Retina (tissue), 1 donor: ENCODE measurements at regions not wholly inside any gene's neighbourhood (a gene's known extent, or its start where the extent isn't known, plus 50 kb on each side); places are given as distances from the start of the nearest gene placed in this dataset.
"Not testable (repeated sequence)": the region's sequence is repeated elsewhere in the genome, so short reads cannot be mapped to it uniquely, and the experiment has no call there.

Source experiments
- DNase-seq: peaks from one replicate; pipeline ENCODE4 v3.0.0-alpha.2; 2016

GRCh38 chr4:128758314-128758922 is 51.1 kb upstream of the JADE1 start:
- DNase-seq = no peak

- peak; percentile 10 for DNase-seq
These were observed 51.8 kb upstream of the JADE1 start for GRCh38 chr4:128757712-128758111.

- no peak for DNase-seq
These were observed 58.1 kb upstream of the JADE1 start for GRCh38 chr4:128751354-128751753.

- DNase-seq = not testable (repeated sequence)
These were observed 67.8 kb upstream of the JADE1 start for GRCh38 chr4:128741748-128742147.

GRCh38 chr4:128737098-128737513 is 72.4 kb upstream of the JADE1 start:
- no peak for DNase-seq

GRCh38 chr4:128735714-128736113 is 73.8 kb upstream of the JADE1 start:
- DNase-seq = no peak

- no peak for DNase-seq
These were observed 81.3 kb upstream of the JADE1 start for GRCh38 chr4:128728190-128728589.

- DNase-seq = no peak
These were observed 81.8 kb upstream of the JADE1 start for GRCh38 chr4:128727658-128728057.

GRCh38 chr4:128725405-128726055 is 84.0 kb upstream of the JADE1 start:
- no peak for DNase-seq

- no peak for DNase-seq
These were observed 86.6 kb upstream of the JADE1 start for GRCh38 chr4:128722911-128723310.

- DNase-seq = no peak
These were observed 87.6 kb upstream of the JADE1 start for GRCh38 chr4:128721896-128722295.

GRCh38 chr4:128720270-128720669 is 89.2 kb upstream of the JADE1 start:
- DNase-seq = no peak

GRCh38 chr4:128718768-128719167 is 90.7 kb upstream of the JADE1 start:
- no peak for DNase-seq

- DNase-seq = no peak
These were observed 93.2 kb upstream of the JADE1 start for GRCh38 chr4:128716338-128716737.

GRCh38 chr4:128715616-128716015 is 93.9 kb upstream of the JADE1 start:
- no peak for DNase-seq

GRCh38 chr4:128711361-128711760 is 98.1 kb upstream of the JADE1 start:
- DNase-seq = no peak

GRCh38 chr4:128709268-128709667 is 100.2 kb upstream of the JADE1 start:
- DNase-seq = no peak

GRCh38 chr4:128707864-128708263 is 101.6 kb upstream of the JADE1 start:
- DNase-seq = no peak

- DNase-seq = no peak
These were observed 105.6 kb upstream of the JADE1 start for GRCh38 chr4:128703948-128704347.

- DNase-seq = no peak
These were observed 108.7 kb upstream of the JADE1 start for GRCh38 chr4:128700659-128701350.

- DNase-seq = no peak
These were observed 111.1 kb upstream of the JADE1 start for GRCh38 chr4:128698386-128698785.

- DNase-seq = no peak
These were observed 112.2 kb upstream of the JADE1 start for GRCh38 chr4:128697323-128697722.

- DNase-seq = no peak
These were observed 119.5 kb upstream of the JADE1 start for GRCh38 chr4:128690011-128690410.

- no peak for DNase-seq
These were observed 120.6 kb upstream of the JADE1 start for GRCh38 chr4:128688846-128689437.
